ENCODE measurements at regions not wholly inside any gene's neighbourhood (a gene's known extent, or its start where the extent isn't known, plus 50 kb on each side); places are given as distances from the start of the nearest gene placed in this dataset.

DNA sequence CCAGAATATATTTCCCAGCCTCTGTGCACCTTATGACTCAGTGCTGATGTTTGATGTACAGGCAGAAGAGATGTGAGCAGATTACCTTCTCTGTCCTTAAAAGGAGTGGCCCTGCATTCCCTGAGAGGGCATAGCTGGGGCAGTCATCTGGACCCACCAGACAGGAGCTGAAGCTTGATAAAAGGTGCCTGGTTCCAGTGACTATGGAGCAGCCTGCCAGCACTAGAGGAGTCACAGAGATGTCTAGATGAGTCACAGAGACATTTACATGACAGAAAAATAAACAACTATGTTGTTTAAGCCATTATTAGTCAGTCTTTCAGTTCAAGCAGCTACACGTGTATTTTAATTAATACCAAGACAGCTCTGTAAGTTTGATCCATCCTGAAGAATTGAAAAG is 237.1 kb upstream of the MOCS1 start:
- H3K4me3 ChIP-seq (ENCODE audit: low read depth, low read length) = no peak overlapping the region
- no peak for TF ChIP-seq CTCF (IDR thresholded peaks at IDR 0.05; ENCODE audit: insufficient read depth, low read length, missing control alignments)
- DNase-seq (ENCODE audit: low read depth, low spot score) = no peak
- ChIA-PET POLR2A (no interaction called here), CTCF (no interaction called here)

GRCh38 chr6:40170856-40171255 is 236.6 kb upstream of the MOCS1 start:
- no peak for TF ChIP-seq CTCF (IDR thresholded peaks at IDR 0.05; ENCODE audit: insufficient read depth, low read length, missing control alignments)
- ChIA-PET CTCF (no interaction called here), POLR2A (no interaction called here)
- no peak overlapping the region for H3K4me3 ChIP-seq (ENCODE audit: low read depth, low read length)
- no peak for DNase-seq (ENCODE audit: low read depth, low spot score)

GRCh38 chr6:40169878-40170277 is 235.6 kb upstream of the MOCS1 start:
- DNase-seq (ENCODE audit: low read depth, low spot score) = no peak
- POLR2A ChIA-PET = no interaction called here
- no peak overlapping the region for H3K4me3 ChIP-seq (ENCODE audit: low read depth, low read length)
- CTCF ChIA-PET = no interaction called here
- no peak for TF ChIP-seq CTCF (IDR thresholded peaks at IDR 0.05; ENCODE audit: insufficient read depth, low read length, missing control alignments)

GRCh38 chr6:40166963-40167362 is 232.7 kb upstream of the MOCS1 start:
- POLR2A ChIA-PET = no interaction called here

DNA sequence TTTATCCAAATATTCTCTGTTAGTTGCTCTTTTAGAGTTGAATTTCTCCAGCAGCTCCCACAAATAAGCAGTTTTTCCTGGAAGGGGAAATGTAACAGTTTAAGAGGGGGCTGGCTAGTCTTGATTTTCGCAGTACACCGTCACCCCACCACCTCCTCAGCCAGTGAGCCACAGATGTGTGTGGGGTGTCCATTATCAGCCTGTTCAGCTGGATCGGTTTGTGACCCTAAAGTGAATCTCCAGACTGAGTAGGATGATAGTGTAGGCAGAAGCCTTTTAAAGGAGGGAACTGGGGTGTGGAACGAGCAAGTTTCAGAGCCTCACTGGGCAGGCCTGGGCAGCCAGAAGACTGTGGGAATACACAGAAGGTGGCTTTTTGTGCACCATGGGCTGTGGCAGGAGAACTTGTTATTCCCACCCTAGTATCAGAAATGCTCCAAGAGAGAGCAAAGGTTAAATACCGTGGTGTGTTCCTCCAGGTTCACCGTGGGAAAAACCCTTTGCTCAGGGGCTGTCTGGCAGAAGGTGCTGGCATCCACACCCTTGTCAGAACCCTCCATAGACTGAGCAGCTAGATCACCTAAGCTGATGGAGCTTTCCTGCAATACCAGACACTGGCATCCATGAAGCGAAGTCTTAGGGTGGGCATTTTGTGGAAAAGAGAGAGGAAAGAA is 230.9 kb upstream of the MOCS1 start:
- POLR2A ChIA-PET = no interaction called here
- CTCF ChIA-PET = no interaction called here
- no peak for DNase-seq (ENCODE audit: low read depth, low spot score)
- H3K4me3 ChIP-seq (ENCODE audit: low read depth, low read length) = no peak overlapping the region
- TF ChIP-seq CTCF (IDR thresholded peaks at IDR 0.05; ENCODE audit: insufficient read depth, low read length, missing control alignments) = no peak

More at GRCh38 chr6:40166963-40167362, 232.7 kb upstream of the MOCS1 start:
- H3K4me3 ChIP-seq (ENCODE audit: low read depth, low read length) = no peak overlapping the region
- CTCF ChIA-PET = no interaction called here
- DNase-seq (ENCODE audit: low read depth, low spot score) = no peak
- TF ChIP-seq CTCF (IDR thresholded peaks at IDR 0.05; ENCODE audit: insufficient read depth, low read length, missing control alignments) = no peak

- POLR2A ChIA-PET = interaction anchor here (0.6 kb wide), 1 partner anchor 326 kb away, joined by 3 read pairs; no protein-coding TSS in a partner anchor
Observed at GRCh38 chr6:40164345-40164755, 230.1 kb upstream of the MOCS1 start.

More at GRCh38 chr6:40164345-40164755, 230.1 kb upstream of the MOCS1 start:
- CTCF ChIA-PET = no interaction called here
- H3K4me3 ChIP-seq (ENCODE audit: low read depth, low read length) = no peak overlapping the region
- TF ChIP-seq CTCF (IDR thresholded peaks at IDR 0.05; ENCODE audit: insufficient read depth, low read length, missing control alignments) = no peak
- DNase-seq (ENCODE audit: low read depth, low spot score) = no peak

Data from AG04449 (cell line).